Testis (tissue), 2 donors: ENCODE measurements at regions not wholly inside any gene's neighbourhood (a gene's known extent, or its start where the extent isn't known, plus 50 kb on each side); places are given as distances from the start of the nearest gene placed in this dataset.

Experiments used
- DNase-seq: peaks from one replicate; pipeline ENCODE4 v3.0.0-alpha.2; 2019
- H3K27ac ChIP-seq, 2 donors: fragments of 200-600 bp; sonication (generic); one replicate each; pipeline ENCODE4 v1.5.1; 2019
- H3K27me3 ChIP-seq: fragments of 200-600 bp; sonication (generic); one replicate; pipeline ENCODE4 v1.5.1; 2019
- H3K36me3 ChIP-seq: fragments of 200-600 bp; sonication (generic); one replicate; pipeline ENCODE4 v1.5.1; 2017; ENCODE audit warnings: low read depth; ENCODE audit errors: missing control alignments
- H3K4me1 ChIP-seq: fragments of 200-600 bp; sonication (generic); one replicate; pipeline ENCODE4 v1.5.1; 2019
- H3K4me3 ChIP-seq, 2 donors: fragments of 200-600 bp; sonication (generic); one replicate each; pipeline ENCODE4 v1.5.1; 2017 to 2019
- H3K9me3 ChIP-seq: fragments of 200-600 bp; sonication (generic); one replicate; pipeline ENCODE4 v1.5.1; 2017
- POLR2A ChIP-seq: fragments of 450-650 bp; IDR thresholded peaks from one replicate; pipeline ENCODE4 v1.6.1; 2017; ENCODE audit warnings: antibody characterized with exemption, mild to moderate bottlenecking, moderate library complexity
- WGBS, 2 donors: methylation state at CpG; one replicate each; pipeline ENCODE4 v1.1.5; 2018; 5-methylcytosine and 5-hydroxymethylcytosine counted together
- intact Hi-C: fragments of 100-400 bp; cut with DNase I; formaldehyde crosslinking; loops from one replicate; pipeline ENCODE4 v1.15.1; 2023; ENCODE audit warnings: low total_unique reads
- TF ChIP-seq, protein P1 (sequence below), 3 experiments: fragments of 450-650 bp in 2 of 3; fragments of 200-600 bp in 1 of 3; sonication (generic) in 1 of 3; IDR thresholded peaks; one replicate each; pipeline ENCODE4 v1.5.1; 2016 to 2019; ENCODE audit warnings: antibody characterized with exemption in 3 of 3, mild to moderate bottlenecking in 2 of 3, moderate library complexity in 1 of 3

- no peak for TF ChIP-seq POLR2A
- TF ChIP-seq, protein P1, sequence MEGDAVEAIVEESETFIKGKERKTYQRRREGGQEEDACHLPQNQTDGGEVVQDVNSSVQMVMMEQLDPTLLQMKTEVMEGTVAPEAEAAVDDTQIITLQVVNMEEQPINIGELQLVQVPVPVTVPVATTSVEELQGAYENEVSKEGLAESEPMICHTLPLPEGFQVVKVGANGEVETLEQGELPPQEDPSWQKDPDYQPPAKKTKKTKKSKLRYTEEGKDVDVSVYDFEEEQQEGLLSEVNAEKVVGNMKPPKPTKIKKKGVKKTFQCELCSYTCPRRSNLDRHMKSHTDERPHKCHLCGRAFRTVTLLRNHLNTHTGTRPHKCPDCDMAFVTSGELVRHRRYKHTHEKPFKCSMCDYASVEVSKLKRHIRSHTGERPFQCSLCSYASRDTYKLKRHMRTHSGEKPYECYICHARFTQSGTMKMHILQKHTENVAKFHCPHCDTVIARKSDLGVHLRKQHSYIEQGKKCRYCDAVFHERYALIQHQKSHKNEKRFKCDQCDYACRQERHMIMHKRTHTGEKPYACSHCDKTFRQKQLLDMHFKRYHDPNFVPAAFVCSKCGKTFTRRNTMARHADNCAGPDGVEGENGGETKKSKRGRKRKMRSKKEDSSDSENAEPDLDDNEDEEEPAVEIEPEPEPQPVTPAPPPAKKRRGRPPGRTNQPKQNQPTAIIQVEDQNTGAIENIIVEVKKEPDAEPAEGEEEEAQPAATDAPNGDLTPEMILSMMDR (IDR thresholded peaks at IDR 0.05), result no peak
- intact Hi-C loops, result no loop called here
These were observed 411.1 kb upstream of the MGMT start for GRCh38 chr10:129055986-129056385.

GRCh38 chr10:129056734-129057689, 410.0 kb upstream of the MGMT start:
- DNase-seq, result no peak
- Histone ChIP-seq H3K4me3 (no peak overlapping the region), H3K27me3 (no peaks in the 10 kb centered on the region), H3K4me1 (no peaks in the 10 kb centered on the region), H3K36me3 (no peaks in the 10 kb centered on the region), H3K9me3 (no peaks in the 10 kb centered on the region), H3K27ac (no peak overlapping the region)
- 90 to 91% methylated on average over 17 to 25 of the region's 25 CpGs for WGBS, 2 donors
- TF ChIP-seq, protein P1 (IDR thresholded peaks at IDR 0.05), result no peak
- no peak for TF ChIP-seq POLR2A
- intact Hi-C loops, result no loop called here

More at GRCh38 chr10:129055986-129056385, 411.1 kb upstream of the MGMT start:
- no peak overlapping the region for H3K27ac ChIP-seq
- 58 to 68% methylated on average over 17 of the region's 17 CpGs for WGBS, 2 donors
- H3K27me3 ChIP-seq, result no peaks in the 10 kb centered on the region
- H3K4me3 ChIP-seq, result no peak overlapping the region
- no peaks in the 10 kb centered on the region for H3K4me1 ChIP-seq
- no peak for DNase-seq
- H3K36me3 ChIP-seq, result no peaks in the 10 kb centered on the region
- no peaks in the 10 kb centered on the region for H3K9me3 ChIP-seq

DNA sequence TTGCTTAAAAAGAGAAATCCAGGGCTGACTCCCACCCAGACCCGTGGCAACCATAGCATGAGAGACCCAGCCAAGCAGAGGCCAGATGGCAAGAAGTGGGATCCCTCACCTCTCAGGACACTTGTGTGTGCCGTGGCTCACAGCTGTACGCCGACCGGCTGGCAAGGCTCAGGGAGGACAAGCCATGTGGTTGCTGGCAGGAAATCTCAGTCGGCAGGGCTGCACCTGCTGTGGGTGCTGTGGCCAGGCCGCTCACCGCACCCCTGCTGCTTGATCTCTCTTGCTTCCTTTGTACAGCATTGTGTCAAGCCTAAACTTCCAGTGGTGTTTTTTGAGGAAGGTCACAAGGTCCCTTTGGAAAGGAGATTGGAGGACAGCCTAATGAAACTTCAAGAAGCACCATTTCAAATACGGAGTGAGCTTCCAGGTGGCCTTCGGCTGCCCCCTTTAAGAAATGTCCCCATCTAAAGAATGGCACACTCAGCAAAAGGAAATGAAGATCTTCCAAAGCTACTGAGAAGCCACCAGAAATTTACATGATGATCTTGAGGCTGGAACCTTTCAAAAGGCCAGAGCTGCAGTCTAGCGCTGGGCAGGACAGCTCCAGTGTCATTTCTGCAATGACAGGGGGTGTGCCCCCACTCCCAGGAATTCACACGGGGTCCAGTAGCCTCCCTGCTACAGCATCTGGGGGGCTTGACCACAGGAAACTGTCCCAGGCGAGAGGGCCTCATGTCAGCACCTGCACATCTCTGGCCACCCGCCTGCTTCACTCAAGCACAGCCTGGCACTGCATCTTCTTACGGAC, 409.0 kb upstream of the MGMT start:
- 78 to 93% methylated on average over 13 to 15 of the region's 15 CpGs for WGBS, 2 donors
- no peak for DNase-seq
- Histone ChIP-seq H3K27ac (no peak overlapping the region), H3K9me3 (no peaks in the 10 kb centered on the region), H3K27me3 (no peaks in the 10 kb centered on the region), H3K4me1 (no peaks in the 10 kb centered on the region), H3K36me3 (no peaks in the 10 kb centered on the region), H3K4me3 (no peak overlapping the region)
- intact Hi-C loops, result no loop called here
- TF ChIP-seq, protein P1 (IDR thresholded peaks at IDR 0.05), result no peak
- TF ChIP-seq POLR2A, result no peak

DNA sequence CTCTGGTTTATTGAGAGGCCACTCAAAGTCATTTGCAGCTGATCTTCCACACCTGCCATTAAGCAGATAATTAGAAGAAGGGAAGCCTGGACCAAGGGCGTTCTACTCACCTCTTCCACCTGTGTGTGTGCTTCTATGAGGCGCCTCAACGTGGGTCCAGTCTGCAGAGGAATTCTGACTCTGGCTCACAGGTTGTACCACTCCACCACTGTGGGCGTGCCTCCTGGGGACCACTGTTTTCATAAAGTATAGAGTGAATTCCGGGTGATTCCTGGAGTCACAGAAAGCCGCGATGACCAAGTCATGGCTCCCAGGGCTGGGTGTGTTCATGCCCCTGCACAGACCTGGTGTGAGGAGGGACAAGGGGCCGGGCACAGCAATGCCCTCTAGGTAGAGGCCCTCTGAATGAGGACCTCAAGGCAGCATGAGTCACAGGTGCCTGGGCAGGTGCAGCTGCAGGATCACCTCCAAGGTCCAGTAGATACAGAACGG, 408.3 kb upstream of the MGMT start:
- Histone ChIP-seq H3K4me3 (no peak overlapping the region), H3K36me3 (no peaks in the 10 kb centered on the region), H3K4me1 (no peaks in the 10 kb centered on the region), H3K27me3 (no peaks in the 10 kb centered on the region), H3K9me3 (no peaks in the 10 kb centered on the region), H3K27ac (no peak overlapping the region)
- DNase-seq, result no peak
- TF ChIP-seq, protein P1 (IDR thresholded peaks at IDR 0.05), result no peak
- no peak for TF ChIP-seq POLR2A
- 89 to 92% methylated on average over 9 of the region's 9 CpGs for WGBS, 2 donors
- intact Hi-C loops, result no loop called here
